HG03066 (cell line): ENCODE measurements at regions not wholly inside any gene's neighbourhood (a gene's known extent, or its start where the extent isn't known, plus 50 kb on each side); places are given as distances from the start of the nearest gene placed in this dataset.

ENCODE experiments used
- ATAC-seq: cut with Tn5 transposase; IDR thresholded peaks from one replicate; pipeline ENCODE4 v1.9.1; 2021; ENCODE audit warnings: low read depth; ENCODE audit not compliant: unreplicated experiment

DNA sequence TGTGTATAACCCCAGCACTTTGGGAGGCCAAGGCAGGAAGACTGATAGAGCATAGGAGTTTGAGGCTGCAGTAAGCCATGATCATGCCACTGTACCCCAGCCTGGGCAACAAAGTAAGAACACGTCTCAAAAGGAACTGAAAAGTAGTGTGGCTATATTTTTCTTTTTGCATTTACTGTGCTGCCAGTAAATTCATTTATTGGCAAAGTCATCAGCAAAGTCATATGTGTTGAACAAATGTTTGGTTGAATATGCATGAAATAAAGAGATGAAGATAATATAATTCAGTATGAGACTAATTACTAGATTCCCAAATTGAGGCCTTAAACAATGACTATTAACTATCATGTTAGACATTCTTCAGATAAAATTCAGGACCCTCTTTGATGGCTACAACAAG lies 829.1 kb downstream of the PCDH7 start:
- ATAC-seq, result no peak

DNA sequence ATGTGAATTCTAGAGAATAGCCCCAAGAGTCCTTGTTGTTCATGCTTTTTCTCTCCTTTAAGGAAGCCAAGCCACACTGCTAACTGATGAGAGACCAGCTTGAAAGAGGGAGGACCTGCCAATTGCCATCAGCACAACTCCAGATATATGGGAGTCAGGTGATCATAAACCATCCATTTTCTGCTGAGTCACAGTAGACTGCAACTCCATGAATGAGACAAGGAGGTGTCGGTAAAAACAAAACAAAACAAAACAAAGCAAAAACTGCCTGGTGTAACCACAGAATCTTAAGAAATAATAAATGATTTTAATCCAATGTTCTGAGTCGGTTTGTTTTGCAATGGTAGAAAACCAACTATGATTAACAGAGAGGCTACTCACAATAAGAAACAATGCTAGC lies 837.3 kb downstream of the PCDH7 start:
- ATAC-seq, result no peak

DNA sequence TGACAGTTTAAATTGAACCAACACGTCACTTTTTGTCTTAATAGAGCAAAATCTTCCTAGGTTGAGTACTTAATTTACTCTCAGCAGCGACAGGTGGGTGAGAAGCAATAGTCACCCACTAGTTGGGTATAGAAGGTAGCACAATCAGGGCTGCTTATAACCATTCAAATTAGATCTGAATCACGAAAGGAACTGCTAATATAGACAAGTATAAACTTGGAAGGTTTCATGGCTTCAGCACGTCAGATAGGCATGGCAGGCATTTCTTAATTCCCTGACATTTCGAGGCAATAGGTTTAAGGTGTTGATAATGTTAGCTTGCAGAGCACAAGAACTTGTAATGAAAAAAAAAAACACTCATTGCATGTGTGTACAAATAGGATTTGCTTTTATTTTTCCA lies 853.4 kb downstream of the PCDH7 start:
- ATAC-seq, result no peak

DNA sequence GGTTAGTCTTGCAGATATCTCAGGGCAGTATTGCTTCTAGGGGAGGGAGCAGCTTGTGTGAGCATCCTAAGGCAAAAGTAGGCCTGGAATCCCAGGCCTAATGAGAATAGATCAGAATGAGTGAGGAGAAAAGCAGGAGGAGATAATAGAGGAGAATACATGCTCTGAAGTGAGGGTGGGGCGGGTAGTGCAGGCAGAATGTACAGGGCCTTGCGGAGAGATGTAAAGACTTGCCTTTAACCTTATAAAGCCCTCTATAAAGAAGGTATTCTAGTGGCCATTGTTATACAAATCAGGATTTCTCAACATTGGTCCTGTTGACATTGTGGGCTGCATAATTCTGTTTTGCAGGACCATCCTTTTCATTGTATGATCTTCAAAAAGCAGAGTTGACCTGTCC lies 855.3 kb downstream of the PCDH7 start:
- ATAC-seq, result no peak

DNA sequence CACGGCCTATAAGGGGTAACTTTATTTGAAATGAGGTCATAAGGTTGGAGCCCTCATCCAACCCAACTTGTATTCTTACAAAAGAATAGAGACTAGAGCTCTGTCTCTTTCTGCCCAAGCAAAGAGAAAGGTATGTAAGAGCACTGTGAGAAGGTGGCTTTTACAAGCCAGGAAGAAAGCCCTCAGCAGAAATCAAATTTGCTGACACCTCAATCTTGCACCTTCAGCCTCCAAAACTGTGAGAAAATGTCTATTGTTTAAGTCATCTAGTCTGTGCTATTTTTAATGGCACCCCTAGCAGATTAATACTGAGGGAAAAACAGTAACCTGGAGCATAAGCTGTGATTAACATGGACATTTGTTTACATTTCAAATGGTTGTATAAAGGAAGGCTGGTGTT lies 860.7 kb downstream of the PCDH7 start:
- ATAC-seq, result no peak

DNA sequence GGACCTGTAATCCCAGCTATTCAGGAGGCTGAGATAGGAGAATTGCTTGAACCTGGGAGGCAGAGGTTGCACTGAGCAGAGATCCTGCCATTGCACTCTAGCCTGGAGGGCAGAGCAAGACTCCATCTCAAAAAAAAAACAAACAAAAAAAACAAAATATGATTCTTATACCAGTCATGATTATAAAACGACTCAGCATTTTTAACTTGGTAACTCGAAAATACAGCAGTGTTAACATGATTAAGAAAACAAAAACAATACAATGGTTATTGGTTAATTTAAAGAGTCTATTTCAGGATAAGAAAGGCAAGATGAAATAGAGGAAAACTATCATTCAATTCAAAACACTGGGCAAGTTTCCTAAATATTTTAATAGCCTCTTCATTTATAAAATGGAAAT lies 865.3 kb downstream of the PCDH7 start:
- ATAC-seq, result no peak

DNA sequence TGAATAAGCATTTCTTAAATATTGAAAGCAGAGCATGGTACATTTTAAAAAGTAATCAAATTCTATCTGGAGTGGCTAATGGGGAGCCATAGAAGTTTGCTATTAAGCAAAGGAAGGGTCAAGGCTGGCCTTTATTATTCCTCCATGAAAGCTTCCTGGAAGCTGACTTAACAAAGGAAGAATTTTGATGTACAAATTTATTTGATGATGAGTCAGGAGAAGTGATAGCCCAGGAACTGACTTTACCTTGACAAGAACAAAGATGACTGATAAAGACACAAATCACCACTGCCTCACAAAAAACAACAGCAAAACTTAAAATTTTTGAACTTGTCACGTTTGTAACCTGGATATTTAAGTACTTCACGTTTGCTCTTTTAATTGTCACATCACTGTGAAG lies 872.1 kb downstream of the PCDH7 start:
- ATAC-seq, result no peak

DNA sequence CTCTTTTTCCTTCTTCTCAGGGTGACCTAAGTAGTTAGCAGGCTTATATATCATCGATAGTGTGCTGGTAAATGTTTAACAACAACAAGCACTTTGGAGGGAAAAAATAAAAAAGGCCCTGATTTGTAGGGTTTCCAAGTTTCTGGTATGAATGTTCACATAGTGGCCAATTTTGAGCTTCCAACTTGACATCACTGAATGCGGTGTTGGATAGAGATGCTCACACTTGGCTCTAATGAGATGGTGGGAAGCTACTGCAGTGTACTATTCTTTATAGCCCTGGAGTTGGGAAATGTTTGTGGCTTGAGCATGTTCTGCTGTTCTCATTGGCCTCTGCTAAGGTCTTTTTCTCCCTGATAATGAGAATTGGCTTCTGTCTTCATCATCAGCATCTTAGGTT lies 875.3 kb downstream of the PCDH7 start:
- ATAC-seq, result no peak

DNA sequence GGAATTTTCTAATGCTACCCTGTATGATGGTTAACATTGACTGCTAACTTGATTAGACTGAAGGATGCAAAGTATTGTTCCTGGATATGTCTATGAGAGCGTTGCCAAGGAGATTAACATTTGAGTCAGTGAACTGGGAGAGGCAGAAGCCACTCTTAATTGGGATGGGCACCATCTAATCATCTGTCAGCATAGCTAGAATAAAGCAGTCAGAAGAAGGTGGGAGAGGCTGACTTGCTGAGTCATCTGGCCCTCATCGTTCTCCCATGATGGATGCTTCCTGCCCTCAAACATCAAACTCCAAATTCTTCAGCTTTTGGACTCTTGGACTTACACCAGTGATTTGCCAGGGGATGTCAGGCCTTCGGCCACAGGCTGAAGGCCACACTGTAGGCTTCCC lies 878.5 kb downstream of the PCDH7 start:
- no peak for ATAC-seq

DNA sequence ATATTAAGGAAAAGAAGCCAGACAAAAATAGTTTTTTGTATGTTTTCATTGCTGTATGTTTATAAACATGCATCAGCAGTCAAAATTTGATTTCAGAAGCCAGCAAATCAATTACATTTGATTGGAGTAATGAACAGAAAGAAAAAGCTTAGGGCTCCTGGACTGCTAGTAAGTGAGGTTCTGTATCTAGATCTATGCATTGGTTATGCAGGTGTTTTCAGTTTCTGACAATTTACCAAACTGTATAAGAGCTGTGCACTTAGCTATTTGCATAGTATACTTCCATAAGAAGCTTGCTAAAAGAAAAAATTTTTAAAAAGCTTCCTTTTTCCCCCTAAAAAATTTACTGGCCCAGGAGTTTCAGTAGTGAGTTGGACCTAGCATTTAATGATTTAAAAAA lies 881.6 kb downstream of the PCDH7 start:
- no peak for ATAC-seq

DNA sequence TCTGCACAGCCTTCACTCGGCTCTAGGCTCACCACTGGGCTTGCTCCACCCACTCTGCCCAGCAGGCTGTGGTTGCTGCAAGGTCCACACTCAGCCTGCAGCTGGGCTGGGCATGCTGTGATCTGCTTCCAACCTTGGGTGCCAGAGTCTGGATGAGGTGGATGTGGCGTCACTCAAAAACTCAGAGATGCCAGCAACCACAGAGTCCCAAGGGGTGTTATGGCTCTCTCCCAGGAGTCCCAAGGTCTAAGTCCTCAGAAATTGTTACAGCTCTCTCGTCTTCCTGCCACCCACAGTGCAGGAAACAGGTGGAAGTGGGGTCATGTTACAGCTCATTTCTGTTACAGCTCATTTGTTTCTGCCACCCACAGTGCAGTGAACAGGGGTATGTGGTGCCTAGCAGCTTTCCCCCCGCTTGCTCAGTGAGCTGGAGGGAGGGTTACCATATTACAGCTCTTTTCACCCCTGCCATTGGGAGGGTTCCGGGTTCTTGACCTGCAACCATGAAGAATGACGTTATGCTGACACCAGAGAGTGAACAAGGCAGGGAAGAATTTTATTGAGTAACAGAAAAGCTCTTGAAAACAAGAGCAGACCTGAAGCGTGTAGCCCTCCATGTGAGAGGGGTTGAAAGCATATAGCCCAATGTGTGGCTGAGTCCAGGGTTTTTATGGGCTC lies 893.9 kb downstream of the PCDH7 start:
- ATAC-seq, result no peak

DNA sequence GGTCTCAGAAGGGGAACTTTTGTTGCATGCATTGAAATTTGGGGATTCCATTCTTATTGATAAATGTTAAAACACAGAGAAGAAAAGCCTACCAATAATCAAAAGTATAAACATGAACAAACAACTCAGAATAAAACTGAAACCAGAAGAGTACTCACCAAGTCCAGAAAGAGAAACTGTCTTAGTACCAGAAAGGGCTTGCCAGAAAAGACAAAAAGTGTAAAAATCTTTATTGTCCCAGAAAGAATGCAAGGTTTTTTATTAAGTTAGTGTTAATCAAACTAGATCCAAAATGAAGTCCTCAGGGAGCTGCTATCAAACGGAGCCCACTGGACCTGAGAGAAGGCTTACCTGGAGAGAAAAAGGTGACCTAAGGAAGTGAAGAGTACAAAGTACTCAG lies 897.5 kb downstream of the PCDH7 start:
- ATAC-seq, result no peak

DNA sequence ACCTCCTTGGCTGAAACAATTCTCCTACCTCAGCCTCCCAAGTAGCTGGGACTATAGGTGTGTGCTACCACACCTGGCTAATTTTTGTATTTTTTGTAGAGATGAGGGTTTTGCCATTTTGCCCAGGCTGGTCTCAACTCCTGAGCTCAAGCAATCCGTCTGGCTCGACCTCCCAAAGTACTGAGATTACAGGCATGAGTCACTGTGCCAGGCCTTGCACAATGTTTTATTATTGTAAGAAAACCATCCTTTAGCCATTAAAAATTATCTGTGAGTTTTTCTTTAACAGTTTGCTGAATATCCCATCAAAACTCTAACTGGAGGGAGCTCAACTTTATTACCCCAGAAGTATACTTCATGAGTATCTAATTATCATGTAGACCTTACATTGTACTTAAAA lies 900.3 kb downstream of the PCDH7 start:
- no peak for ATAC-seq

DNA sequence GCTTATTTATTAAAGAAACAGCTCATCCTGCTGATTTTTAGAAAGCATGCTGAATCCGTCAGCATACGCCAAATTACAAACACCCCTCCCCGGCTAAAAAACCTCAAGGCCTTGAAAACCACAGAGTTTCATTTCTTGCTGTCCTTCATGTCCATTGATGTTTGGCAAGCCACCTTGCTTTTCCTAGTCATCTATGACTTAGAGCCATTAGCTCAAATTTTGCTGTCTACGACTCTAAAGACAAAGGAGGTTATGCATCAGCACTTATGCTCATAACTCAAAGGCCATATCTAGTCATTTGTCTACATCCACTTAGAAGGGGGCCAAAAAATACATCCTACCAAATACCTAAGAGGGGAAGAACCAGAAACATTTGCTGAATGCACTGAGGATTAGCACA lies 925.1 kb downstream of the PCDH7 start:
- ATAC-seq, result no peak

DNA sequence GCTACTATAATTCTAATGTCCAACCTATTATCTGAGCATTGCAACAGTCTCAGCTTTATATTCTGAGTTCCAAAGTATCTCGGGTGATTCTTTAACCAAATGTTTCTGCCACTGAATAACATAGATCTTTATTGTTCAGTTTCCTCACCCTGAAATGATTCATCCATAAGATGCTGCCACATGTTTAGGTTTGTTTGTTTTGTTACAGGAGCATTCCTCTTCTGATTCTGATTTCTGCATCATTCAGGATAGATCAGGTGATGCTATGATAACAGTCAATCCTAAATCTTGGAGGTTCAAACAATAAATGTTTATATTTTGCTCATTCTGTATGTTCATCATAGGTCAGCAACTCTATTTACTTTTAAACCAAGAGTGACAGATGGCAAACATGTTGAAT lies 927.6 kb downstream of the PCDH7 start:
- no peak for ATAC-seq

DNA sequence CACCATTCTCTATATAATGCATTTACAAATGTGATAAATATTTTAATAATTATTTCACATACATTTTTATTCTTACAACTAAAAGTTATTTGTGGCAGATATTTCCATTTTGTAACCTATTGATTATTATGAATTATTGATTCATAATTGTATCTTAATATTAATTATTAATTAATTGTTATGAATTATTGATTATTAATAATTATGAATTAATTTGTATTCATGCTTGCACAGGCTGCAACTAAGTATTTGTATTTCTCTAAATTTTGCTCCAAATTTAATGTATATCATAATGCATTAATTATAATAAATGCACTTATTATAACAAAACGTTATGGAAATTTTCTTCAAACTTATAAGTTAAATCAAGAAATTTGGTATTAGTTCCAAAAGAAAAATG lies 929.7 kb downstream of the PCDH7 start:
- ATAC-seq, result no peak

DNA sequence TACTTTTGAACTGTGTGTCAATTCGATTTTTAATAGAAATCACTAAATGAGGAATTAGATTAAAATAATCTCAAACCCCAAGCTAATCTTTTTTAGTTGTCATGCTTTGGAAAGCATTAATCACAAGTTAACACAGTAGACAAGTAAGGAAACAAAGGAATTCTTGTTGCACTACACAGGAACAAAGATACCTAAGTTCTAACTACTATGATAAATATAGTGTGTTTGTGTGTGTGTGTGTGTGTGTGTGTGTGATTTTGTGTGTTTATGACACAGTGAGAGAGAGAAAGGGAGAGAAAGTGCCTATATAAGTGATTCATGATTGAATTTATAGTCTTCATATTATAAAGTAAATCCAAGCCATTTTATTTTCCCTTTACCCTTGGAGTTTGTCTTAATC lies 931.4 kb downstream of the PCDH7 start:
- ATAC-seq, result no peak

DNA sequence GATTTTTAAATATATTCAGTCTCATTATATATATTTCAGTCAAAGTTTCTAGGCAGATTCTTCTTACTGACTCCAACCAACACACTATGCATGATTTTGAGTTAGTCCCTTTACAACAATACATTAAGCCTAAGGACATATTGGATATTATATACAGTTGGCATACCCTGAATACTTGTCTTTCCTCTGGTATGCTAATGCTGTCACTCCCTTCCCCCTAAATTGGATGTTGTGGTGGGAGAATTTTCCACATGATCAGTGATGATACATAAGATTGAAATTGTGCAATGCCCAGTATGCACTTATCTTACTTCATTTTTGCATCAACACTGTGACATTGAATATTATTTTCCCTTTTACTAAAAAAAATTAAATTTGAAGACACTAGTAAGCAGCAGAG lies 935.2 kb downstream of the PCDH7 start:
- ATAC-seq, result no peak

DNA sequence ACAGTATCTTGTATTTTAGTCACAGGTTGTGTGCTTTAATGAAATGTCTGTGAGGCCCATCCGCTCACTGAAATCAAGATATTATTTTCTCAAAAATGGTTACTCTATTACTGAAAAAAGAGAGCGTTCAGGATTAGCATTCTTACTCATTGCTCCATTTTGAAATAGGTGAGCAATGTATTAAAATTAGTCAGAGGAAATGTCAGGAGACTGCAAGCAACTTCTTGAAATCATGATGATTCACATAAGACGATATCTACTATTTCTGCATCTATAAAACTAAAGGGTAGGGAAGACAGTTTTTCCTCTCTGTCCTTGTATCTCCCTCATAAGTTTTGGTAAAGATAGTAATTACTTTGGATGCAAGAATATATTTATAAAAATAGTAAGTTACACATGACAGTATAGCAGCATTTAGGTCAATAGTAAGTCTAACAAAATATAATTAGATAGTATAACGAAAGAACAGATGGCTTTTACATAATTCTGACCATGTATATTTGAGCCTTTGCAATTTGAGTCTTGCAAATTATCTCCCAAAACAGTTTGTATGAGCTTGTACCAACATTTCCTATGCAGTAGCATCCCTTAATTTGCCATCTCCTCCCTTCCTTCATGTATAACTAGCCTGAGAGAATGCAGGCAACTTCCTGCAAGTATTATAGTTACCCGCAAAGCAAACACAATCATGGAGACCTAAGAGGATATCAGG lies 937.8 kb downstream of the PCDH7 start:
- ATAC-seq, result no peak

DNA sequence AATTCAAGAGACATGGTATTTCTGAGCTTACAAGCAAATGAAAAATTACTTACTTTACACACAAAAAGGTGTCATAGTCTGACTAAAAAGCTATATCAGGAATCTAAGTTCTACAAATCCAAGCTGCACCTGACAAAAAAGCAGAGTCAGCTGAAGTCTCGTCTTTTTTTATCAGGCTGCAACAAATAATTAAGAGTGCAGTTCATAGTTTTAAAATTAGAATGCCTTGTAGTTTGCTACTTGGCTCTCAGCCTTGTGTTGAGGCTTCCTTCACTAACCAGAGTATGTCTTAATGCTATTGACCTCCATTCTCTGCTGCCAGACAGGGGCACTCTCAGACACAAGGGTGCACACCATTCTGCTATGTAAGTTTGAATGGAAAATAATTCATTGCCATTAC lies 940.7 kb downstream of the PCDH7 start:
- no peak for ATAC-seq

DNA sequence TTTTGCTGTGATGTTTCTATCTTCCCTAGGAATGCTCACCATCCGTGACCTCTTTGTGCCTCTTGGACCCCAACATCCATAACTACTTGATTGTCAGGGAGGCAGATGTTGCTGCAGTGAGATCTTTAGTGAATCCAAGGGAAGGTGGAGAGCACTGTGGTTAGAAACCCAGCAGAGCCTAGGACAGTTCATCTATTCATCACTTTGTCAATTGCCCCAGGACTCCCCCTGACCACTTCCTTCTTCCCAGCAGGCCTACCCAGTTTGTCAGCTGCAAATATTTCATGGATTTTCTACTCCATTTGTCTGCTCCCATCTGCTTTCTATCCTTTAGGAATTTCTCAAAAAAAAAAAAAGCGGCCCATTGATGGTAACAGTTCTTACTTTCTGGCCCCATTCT lies 942.8 kb downstream of the PCDH7 start:
- no peak for ATAC-seq

DNA sequence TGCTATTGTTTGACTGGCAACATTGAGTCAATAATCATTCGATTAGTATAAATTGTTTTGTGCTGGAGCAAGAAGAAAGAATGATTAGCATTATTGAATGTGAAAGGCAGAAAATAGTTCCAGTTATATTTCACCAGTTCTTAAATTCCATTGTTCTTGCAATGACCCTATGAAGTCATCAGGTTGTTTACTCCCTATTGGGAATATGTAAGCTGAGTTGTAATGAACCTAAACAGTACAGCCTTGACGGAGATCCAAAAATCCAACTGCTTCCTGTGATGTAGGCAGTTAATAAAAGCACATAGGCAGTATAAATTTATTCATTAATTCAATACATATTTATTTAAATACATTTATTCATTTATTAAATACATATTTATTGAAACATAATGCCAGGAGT lies 947.5 kb downstream of the PCDH7 start:
- no peak for ATAC-seq
